GM12878 (cell line): ENCODE measurements at regions not wholly inside any gene's neighbourhood (a gene's known extent, or its start where the extent isn't known, plus 50 kb on each side); places are given as distances from the start of the nearest gene placed in this dataset.

Source experiments
- ATAC-seq: fragments of 200-7000 bp; cut with Tn5 transposase; 3 replicates; pipeline ENCODE4 v1.9.1; 2020; ENCODE audit warnings: mild to moderate bottlenecking, moderate library complexity
- BruUV-seq: library from RNA; stranded (reverse); fragments of 400-500 nt; replicated peaks from 2 replicates; lab custom pipeline; 2021; lab: Mats Ljungman, UMichigan
- CTCF ChIA-PET: fragments of 300-600 bp; sonication (Branson Sonifier 250); formaldehyde crosslinking; extraction: SDS; loops from one replicate; lab custom pipeline; 2021; ENCODE audit warnings: inconsistent platforms; lab: Yijun Ruan, JAX
- POLR2A ChIA-PET: fragments of 350-600 bp; formaldehyde crosslinking; extraction: SDS; loops from one replicate; lab custom pipeline; 2021; ENCODE audit warnings: inconsistent platforms; lab: Charles Lee
- RAD21 ChIA-PET: fragments of 300-600 bp; sonication (Branson Sonifier 250); formaldehyde crosslinking; loops from one replicate; lab custom pipeline; 2023; ENCODE audit warnings: antibody characterized with exemption; ENCODE audit not compliant: unreplicated experiment; lab: Charles Lee
- SMC1A ChIA-PET: fragments of 300-600 bp; sonication (Branson Sonifier 250); formaldehyde crosslinking; loops from one replicate; lab custom pipeline; 2023; ENCODE audit not compliant: unreplicated experiment, uncharacterized antibody; lab: Charles Lee
- DNase-seq: peaks from one replicate; pipeline ENCODE4 v3.0.0-alpha.2; 2011; ENCODE audit warnings: low read depth, low spot score
- FAIRE-seq: peaks from 3 replicates; lab custom pipeline; 2011; peaks lifted over from hg19 to GRCh38; lab: Jason Lieb, UNC
- H2AFZ ChIP-seq: 2 replicates; pipeline ENCODE4 v1.6.0; 2011; ENCODE audit warnings: low read depth, low read length, control low read depth; ENCODE audit not compliant: control insufficient read depth
- H3K27ac ChIP-seq: 2 replicates; pipeline ENCODE4 v1.5.1; 2011; ENCODE audit warnings: control low read depth; ENCODE audit not compliant: control insufficient read depth, insufficient read depth
- H3K27me3 ChIP-seq, 2 experiments: replicated peaks in 1 of 2; 2 replicates each; pipeline versions ENCODE4 v1.6.0 to v1.6.1; 2011; ENCODE audit warnings: low read length in 1 of 2; ENCODE audit not compliant: control insufficient read depth in 2 of 2, insufficient read depth in 2 of 2
- H3K36me3 ChIP-seq, 2 experiments: 2 replicates each; pipeline ENCODE4 v1.5.1; 2011; ENCODE audit warnings: low read length in 1 of 2; ENCODE audit not compliant: control insufficient read depth in 2 of 2, insufficient read depth in 2 of 2
- H3K4me1 ChIP-seq: 2 replicates; pipeline ENCODE4 v1.6.1; 2011; ENCODE audit warnings: mild to moderate bottlenecking, low read length, moderate library complexity, mixed read lengths; ENCODE audit not compliant: control insufficient read depth, insufficient read depth
- H3K4me2 ChIP-seq: 2 replicates; pipeline ENCODE4 v1.6.0; 2011; ENCODE audit warnings: control low read depth; ENCODE audit not compliant: control insufficient read depth, insufficient read depth
- H3K4me3 ChIP-seq: fragments of 200-600 bp; sonication (generic); 2 replicates; pipeline ENCODE4 v1.5.1; 2016
- H3K79me2 ChIP-seq: 2 replicates; pipeline ENCODE4 v1.6.0; 2011; ENCODE audit warnings: low read length; ENCODE audit not compliant: control insufficient read depth, insufficient read depth
- H3K9ac ChIP-seq: 2 replicates; pipeline ENCODE4 v1.8.0; 2011; ENCODE audit warnings: low read length, control low read depth, mixed read lengths; ENCODE audit not compliant: control insufficient read depth, insufficient read depth
- H3K9me3 ChIP-seq: replicated peaks from 3 replicates; pipeline ENCODE4 v1.5.1; 2011; ENCODE audit warnings: mild to moderate bottlenecking, low read length; ENCODE audit not compliant: control insufficient read depth, insufficient read depth
- H4K20me1 ChIP-seq: 2 replicates; pipeline ENCODE4 v1.6.0; 2011; ENCODE audit not compliant: control insufficient read depth, insufficient read depth
- ATF7 ChIP-seq: fragments of 450-650 bp; IDR thresholded peaks from 2 replicates; pipeline ENCODE4 v1.6.1; 2016; ENCODE audit warnings: low read depth, mild to moderate bottlenecking
- CREB1 ChIP-seq: IDR thresholded peaks from 2 replicates; pipeline ENCODE4 v1.6.1; 2012; ENCODE audit warnings: low read depth, mild to moderate bottlenecking, inconsistent platforms
- GATAD2B ChIP-seq: fragments of 450-650 bp; conservative IDR thresholded peaks from 2 replicates; pipeline ENCODE4 v1.6.1; 2017; ENCODE audit warnings: low read depth, mild to moderate bottlenecking, moderate library complexity
- HCFC1 ChIP-seq: fragments of 150-350 bp; IDR thresholded peaks from 2 replicates; pipeline ENCODE4 v1.6.1; 2014; ENCODE audit warnings: low read length
- NR2C2 ChIP-seq: IDR thresholded peaks from 2 replicates; pipeline ENCODE4 v1.6.1; 2011; ENCODE audit warnings: borderline replicate concordance, low read depth; ENCODE audit not compliant: control insufficient read depth, insufficient read length
- NR2F1 ChIP-seq: fragments of 450-650 bp; conservative IDR thresholded peaks from 2 replicates; pipeline ENCODE4 v1.6.1; 2017; ENCODE audit warnings: mild to moderate bottlenecking
- POLR2AphosphoS5 ChIP-seq: IDR thresholded peaks from 2 replicates; pipeline ENCODE4 v1.6.1; 2011; ENCODE audit warnings: mild to moderate bottlenecking, low read length, inconsistent platforms
- SMAD1 ChIP-seq: fragments of 450-650 bp; IDR thresholded peaks from 2 replicates; pipeline ENCODE4 v1.6.1; 2018; ENCODE audit warnings: mild to moderate bottlenecking, low read depth; ENCODE audit not compliant: partially characterized antibody
- SMC3 ChIP-seq: IDR thresholded peaks from 2 replicates; pipeline ENCODE4 v1.6.1; 2011; ENCODE audit warnings: low read length, improper control_type of control experiment, borderline replicate concordance
- SPI1 ChIP-seq: IDR thresholded peaks from 2 replicates; pipeline ENCODE4 v1.6.1; 2011; ENCODE audit warnings: low read depth, mild to moderate bottlenecking, low read length, moderate library complexity, borderline replicate concordance; ENCODE audit not compliant: insufficient read depth
- WGBS: methylation state at CpG from one replicate; pipeline ENCODE4 v1.1.6; 2016; ENCODE audit warnings: low lambda C conversion rate; ENCODE audit not compliant: insufficient replicate concordance, insufficient coverage; ENCODE audit errors: missing lambda C conversion rate; 5-methylcytosine and 5-hydroxymethylcytosine counted together
- in situ Hi-C: fragments of 300-500 bp; cut with MboI; formaldehyde crosslinking; loops from 9 replicates; pipeline ENCODE4 v1.14.3; 2018; ENCODE audit warnings: mixed read lengths
- intact Hi-C: fragments of 100-400 bp; cut with micrococcal nuclease; formaldehyde crosslinking; loops from one replicate; pipeline ENCODE4 v1.14.2; 2022; ENCODE audit not compliant: unreplicated experiment
- TF ChIP-seq, protein P1 (sequence below): IDR thresholded peaks from 2 replicates; pipeline ENCODE4 v1.6.1; 2012; ENCODE audit warnings: low read depth, low read length, improper control_type of control experiment
- TF ChIP-seq, protein P2 (sequence below): IDR thresholded peaks from 2 replicates; pipeline ENCODE4 v1.6.1; 2012; ENCODE audit warnings: low read length, inconsistent platforms

DNA sequence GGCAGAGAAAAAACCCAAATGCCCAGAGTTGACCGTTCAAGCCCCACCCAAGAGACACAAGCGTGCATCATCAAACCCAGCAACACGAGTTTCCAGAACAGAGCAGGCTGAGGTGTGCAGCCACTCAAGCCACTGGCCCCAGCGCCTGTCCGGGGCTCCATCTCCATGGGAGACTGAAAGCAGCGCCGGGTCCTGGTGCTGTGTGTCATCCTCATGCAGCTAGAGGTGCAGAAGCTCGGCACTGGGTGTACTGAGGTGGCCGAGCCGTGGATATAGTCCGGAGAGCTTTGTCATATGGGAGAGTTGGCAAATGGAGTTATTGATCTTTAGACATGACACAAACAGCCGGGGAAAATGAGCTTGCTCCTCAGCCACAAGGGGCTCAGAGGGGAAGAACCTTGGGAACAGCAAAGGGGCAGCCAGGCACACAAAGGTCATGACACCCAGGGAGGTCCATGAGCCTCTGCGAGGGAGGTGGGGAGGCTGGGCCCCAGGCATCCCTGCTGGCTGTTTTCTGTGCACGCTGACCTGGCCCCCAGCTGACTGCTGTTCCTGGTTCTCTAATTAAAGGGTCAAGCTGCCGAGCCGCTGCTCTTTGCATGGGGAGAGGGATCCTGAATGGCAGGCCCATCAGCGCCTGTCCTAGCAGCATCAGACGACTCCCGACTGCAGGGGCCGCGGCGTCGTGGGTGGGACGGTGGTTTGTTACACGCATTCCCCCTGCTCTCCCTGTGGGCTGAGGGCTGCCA lies 145.4 kb upstream of the SFSWAP start:
- intact Hi-C loops (no loop called here), in situ Hi-C loops (no loop called here)
- Histone ChIP-seq H3K9ac (no peak overlapping the region), H3K79me2 (no peaks in the 10 kb centered on the region), H3K27me3 (peaks cover 0 to 3% of the 10 kb centered on the region in 2 experiments; a peak in 1 of 4 replicates), H3K4me2 (no peak overlapping the region), H3K27ac (no peak overlapping the region), H3K9me3 (no peaks in the 10 kb centered on the region), H3K4me3 (no peak overlapping the region), H2AFZ (no peak overlapping the region), H4K20me1 (no peaks in the 10 kb centered on the region), H3K36me3 (no peaks in the 10 kb centered on the region), H3K4me1 (no peaks in the 10 kb centered on the region)
- no peak for DNase-seq
- no TSS peak for BruUV-seq
- CTCF ChIA-PET = no interaction called here
- no peak for FAIRE-seq
- 43% methylated on average over 25 of the region's 25 CpGs for WGBS
- SMC1A ChIA-PET = no interaction called here
- ATAC-seq = no peak
- no peak for TF ChIP-seq NR2F1
- POLR2A ChIA-PET = no interaction called here
- RAD21 ChIA-PET = no interaction called here

DNA sequence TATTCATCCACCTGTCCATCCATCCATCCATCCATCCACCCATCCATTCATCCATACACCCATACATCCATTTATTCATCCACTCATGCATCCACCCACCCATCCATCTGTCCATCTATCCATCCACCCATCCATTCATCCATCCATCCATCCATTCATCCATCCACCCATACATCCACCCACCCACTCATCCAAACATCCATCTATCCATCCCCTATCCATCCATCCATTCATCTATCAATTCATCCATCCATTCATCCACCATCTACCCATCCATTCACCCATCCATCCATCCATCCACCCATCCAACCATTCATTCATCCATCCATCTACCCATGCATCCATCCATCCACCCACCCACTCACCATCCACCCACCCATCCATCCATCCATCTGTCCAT lies 142.6 kb upstream of the SFSWAP start:
- in situ Hi-C loops = no loop called here
- no peaks in the 10 kb centered on the region for H3K36me3 ChIP-seq
- H3K4me1 ChIP-seq = no peaks in the 10 kb centered on the region
- SMC1A ChIA-PET = no interaction called here
- no peak overlapping the region for H2AFZ ChIP-seq
- CTCF ChIA-PET = no interaction called here
- ATAC-seq (no peak), DNase-seq (no peak), FAIRE-seq (no peak)
- H4K20me1 ChIP-seq = no peaks in the 10 kb centered on the region; the same call in 1 of the 2 replicates
- peaks cover 0 to 3% of the 10 kb centered on the region in 2 experiments; a peak in 1 of 4 replicates for H3K27me3 ChIP-seq
- no peak overlapping the region for H3K4me2 ChIP-seq
- BruUV-seq = no TSS peak
- POLR2A ChIA-PET = no interaction called here
- RAD21 ChIA-PET = no interaction called here
- H3K27ac ChIP-seq = no peak overlapping the region
- no peaks in the 10 kb centered on the region for H3K79me2 ChIP-seq
- intact Hi-C loops = no loop called here
- H3K9me3 ChIP-seq = no peaks in the 10 kb centered on the region
- no peak overlapping the region for H3K9ac ChIP-seq
- no peak overlapping the region for H3K4me3 ChIP-seq
- TF ChIP-seq SMC3 = no peak
- TF ChIP-seq SPI1 = no peak
- TF ChIP-seq, protein P1, sequence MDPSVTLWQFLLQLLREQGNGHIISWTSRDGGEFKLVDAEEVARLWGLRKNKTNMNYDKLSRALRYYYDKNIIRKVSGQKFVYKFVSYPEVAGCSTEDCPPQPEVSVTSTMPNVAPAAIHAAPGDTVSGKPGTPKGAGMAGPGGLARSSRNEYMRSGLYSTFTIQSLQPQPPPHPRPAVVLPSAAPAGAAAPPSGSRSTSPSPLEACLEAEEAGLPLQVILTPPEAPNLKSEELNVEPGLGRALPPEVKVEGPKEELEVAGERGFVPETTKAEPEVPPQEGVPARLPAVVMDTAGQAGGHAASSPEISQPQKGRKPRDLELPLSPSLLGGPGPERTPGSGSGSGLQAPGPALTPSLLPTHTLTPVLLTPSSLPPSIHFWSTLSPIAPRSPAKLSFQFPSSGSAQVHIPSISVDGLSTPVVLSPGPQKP = no peak
- TF ChIP-seq, protein P2, sequence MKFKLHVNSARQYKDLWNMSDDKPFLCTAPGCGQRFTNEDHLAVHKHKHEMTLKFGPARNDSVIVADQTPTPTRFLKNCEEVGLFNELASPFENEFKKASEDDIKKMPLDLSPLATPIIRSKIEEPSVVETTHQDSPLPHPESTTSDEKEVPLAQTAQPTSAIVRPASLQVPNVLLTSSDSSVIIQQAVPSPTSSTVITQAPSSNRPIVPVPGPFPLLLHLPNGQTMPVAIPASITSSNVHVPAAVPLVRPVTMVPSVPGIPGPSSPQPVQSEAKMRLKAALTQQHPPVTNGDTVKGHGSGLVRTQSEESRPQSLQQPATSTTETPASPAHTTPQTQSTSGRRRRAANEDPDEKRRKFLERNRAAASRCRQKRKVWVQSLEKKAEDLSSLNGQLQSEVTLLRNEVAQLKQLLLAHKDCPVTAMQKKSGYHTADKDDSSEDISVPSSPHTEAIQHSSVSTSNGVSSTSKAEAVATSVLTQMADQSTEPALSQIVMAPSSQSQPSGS = no peak
- TF ChIP-seq GATAD2B = no peak
- TF ChIP-seq HCFC1 = no peak
- TF ChIP-seq SMAD1 = no peak
- TF ChIP-seq CREB1 = no peak
- no peak for TF ChIP-seq POLR2AphosphoS5
- TF ChIP-seq ATF7 = no peak
- no peak for TF ChIP-seq NR2C2
